ENCODE measurements at regions not wholly inside any gene's neighbourhood (a gene's known extent, or its start where the extent isn't known, plus 50 kb on each side); places are given as distances from the start of the nearest gene placed in this dataset.

GRCh38 chr9:2355697-2355983 lies 265.9 kb upstream of the VLDLR start:
- TF ChIP-seq POLR2A (IDR thresholded peaks at IDR 0.05; ENCODE audit: low read length) (no peak), GATA1 (IDR thresholded peaks at IDR 0.05; ENCODE audit: low read depth, low read length) (no peak)
